ENCODE measurements at regions not wholly inside any gene's neighbourhood (a gene's known extent, or its start where the extent isn't known, plus 50 kb on each side); places are given as distances from the start of the nearest gene placed in this dataset.

GRCh38 chr13:61988810-61989209, 573.2 kb upstream of the PCDH20 start:
- ChIA-PET CTCF (no interaction called here), POLR2A (no interaction called here)
- Histone ChIP-seq H3K9me3 (replicated peaks; ENCODE audit: control insufficient read depth, insufficient read depth, low read length) (no peaks in the 10 kb centered on the region), H3K27me3 (ENCODE audit: control insufficient read depth in 2 of 2, insufficient read depth in 2 of 2, low read length in 2 of 2) (no peaks in the 10 kb centered on the region), H2AFZ (ENCODE audit: low read depth, low read length) (no peak overlapping the region), H3K27ac (ENCODE audit: insufficient read depth, low read depth, low read length) (no peak overlapping the region), H3K79me2 (ENCODE audit: control insufficient read depth, insufficient read depth, low read length) (no peaks in the 10 kb centered on the region), H3K9ac (replicated peaks; ENCODE audit: extremely low read depth, insufficient read depth, low read length) (no peak overlapping the region), H3K4me3 (replicated peaks in 1 of 3; ENCODE audit: insufficient read depth in 1 of 3, low read depth in 1 of 3, low read length in 3 of 3) (no peak overlapping the region), H3K36me3 (ENCODE audit: control insufficient read depth in 2 of 2, extremely low read depth in 1 of 2, insufficient read depth in 2 of 2, low read length in 2 of 2) (no peaks in the 10 kb centered on the region), H3K9me1 (replicated peaks; ENCODE audit: control insufficient read depth, extremely low read depth, insufficient read depth, low read length) (no peaks in the 10 kb centered on the region), H3K4me2 (ENCODE audit: insufficient read depth, low read length) (no peak overlapping the region), H4K20me1 (replicated peaks; ENCODE audit: control insufficient read depth, extremely low read depth, insufficient read depth, low read length) (no peaks in the 10 kb centered on the region), H3K4me1 (ENCODE audit: control insufficient read depth, extremely low read depth, insufficient read depth, low read length) (no peaks in the 10 kb centered on the region)
- BruUV-seq (replicated peaks) = no TSS peak
- FAIRE-seq = no peak
- intact Hi-C loops (cut with micrococcal nuclease) (no loop called here), dilution Hi-C loops (cut with MboI; ENCODE audit: extremely low pct_ligation_motif_present, low sequenced_read_pairs) (no loop called here)
- TF ChIP-seq GATA2 (IDR thresholded peaks at IDR 0.05; ENCODE audit: insufficient read depth, insufficient read length, low read depth, low read length) (no peak), FOS (IDR thresholded peaks at IDR 0.05; ENCODE audit: borderline replicate concordance, insufficient read depth, low read length) (no peak), CTCF (IDR thresholded peaks at IDR 0.05; ENCODE audit: extremely low read depth in 1 of 2, insufficient read depth in 1 of 2, low read depth in 1 of 2, low read length in 2 of 2) (no peak), JUN (IDR thresholded peaks at IDR 0.05; ENCODE audit: borderline replicate concordance, insufficient read depth, insufficient read length, low read depth) (no peak), POLR2AphosphoS5 (IDR thresholded peaks at IDR 0.05; ENCODE audit: insufficient read depth, low read depth, low read length) (no peak), MYC (IDR thresholded peaks at IDR 0.05; ENCODE audit: low read depth, low read length) (no peak), MAX (IDR thresholded peaks at IDR 0.05; ENCODE audit: insufficient read depth, insufficient read length) (no peak), EZH2 (IDR thresholded peaks at IDR 0.05; ENCODE audit: borderline replicate concordance, low read depth, low read length, severe bottlenecking) (no peak)
- DNase-seq (ENCODE audit: low read depth, low spot score) = no peak

Measured in endothelial cell of umbilical vein (primary cell).